Tibial artery (tissue), 4 donors: ENCODE measurements at regions not wholly inside any gene's neighbourhood (a gene's known extent, or its start where the extent isn't known, plus 50 kb on each side); places are given as distances from the start of the nearest gene placed in this dataset.

ENCODE experiments used
- DNase-seq, 2 donors: peaks; one replicate each; pipeline ENCODE4 v3.0.0-alpha.2; 2019
- H3K27ac ChIP-seq, 2 donors: fragments of 200-600 bp; sonication (generic) in 1 of 2; 1 replicate in 1 of 2; 2 replicates in 1 of 2; pipeline ENCODE4 v1.5.1; 2018 to 2019; ENCODE audit warnings: mild to moderate bottlenecking in 1 of 2
- H3K27me3 ChIP-seq, 2 donors: fragments of 200-600 bp; sonication (generic) in 1 of 2; one replicate each; pipeline versions ENCODE4 v1.5.1 to v1.6.0; 2016 to 2019
- H3K36me3 ChIP-seq, 3 donors: fragments of 200-600 bp; sonication (generic) in 2 of 3; one replicate each; pipeline ENCODE4 v1.5.1; 2016 to 2019; ENCODE audit warnings: mild to moderate bottlenecking in 2 of 3
- H3K4me1 ChIP-seq, 4 donors: fragments of 200-600 bp; sonication (generic) in 2 of 4; 1 replicate in 3 of 4; 2 replicates in 1 of 4; pipeline ENCODE4 v1.5.1; 2016 to 2019
- H3K4me3 ChIP-seq, 2 donors: fragments of 200-600 bp; sonication (generic) in 1 of 2; 1 replicate in 1 of 2; 2 replicates in 1 of 2; pipeline ENCODE4 v1.5.1; 2018 to 2019; ENCODE audit warnings: mild to moderate bottlenecking in 2 of 2
- H3K9me3 ChIP-seq, 3 donors: fragments of 200-600 bp; sonication (generic) in 1 of 3; one replicate each; pipeline ENCODE4 v1.5.1; 2016 to 2019
- CTCF ChIP-seq, 2 experiments: fragments of 200-600 bp in 1 of 2; fragments of 450-650 bp in 1 of 2; IDR thresholded peaks; one replicate each; pipeline ENCODE4 v1.5.1; 2017 to 2019; ENCODE audit warnings: antibody characterized with exemption in 2 of 2, mild to moderate bottlenecking in 1 of 2, moderate library complexity in 1 of 2
- intact Hi-C: fragments of 100-400 bp; cut with DNase I; formaldehyde crosslinking; loops from one replicate; pipeline ENCODE4 v1.15.0; 2023; ENCODE audit warnings: low total_unique reads

GRCh38 chr11:44408711-44409470 lies 99.0 kb upstream of the ALX4 start:
- no peaks in the 10 kb centered on the region for H3K9me3 ChIP-seq
- no peaks in the 10 kb centered on the region for H3K36me3 ChIP-seq
- no peak overlapping the region for H3K27ac ChIP-seq
- intact Hi-C loops, result no loop called here
- H3K4me1 ChIP-seq, result no peaks in the 10 kb centered on the region
- DNase-seq, result no peak
- no peak for TF ChIP-seq CTCF (IDR thresholded peaks at IDR 0.05)
- peaks cover 0 to 35% of the 10 kb centered on the region in 2 donors for H3K27me3 ChIP-seq
- no peak overlapping the region for H3K4me3 ChIP-seq

- peaks cover 0 to 33% of the 10 kb centered on the region in 2 donors for H3K27me3 ChIP-seq
- no peak overlapping the region for H3K4me3 ChIP-seq
- H3K9me3 ChIP-seq, result no peaks in the 10 kb centered on the region
- TF ChIP-seq CTCF (IDR thresholded peaks at IDR 0.05), result no peak
- DNase-seq, result no peak
- no peaks in the 10 kb centered on the region for H3K4me1 ChIP-seq
- no peak overlapping the region for H3K27ac ChIP-seq
- intact Hi-C loops, result no loop called here
- H3K36me3 ChIP-seq, result no peaks in the 10 kb centered on the region
These were observed 99.8 kb upstream of the ALX4 start for GRCh38 chr11:44409558-44410236.

DNA sequence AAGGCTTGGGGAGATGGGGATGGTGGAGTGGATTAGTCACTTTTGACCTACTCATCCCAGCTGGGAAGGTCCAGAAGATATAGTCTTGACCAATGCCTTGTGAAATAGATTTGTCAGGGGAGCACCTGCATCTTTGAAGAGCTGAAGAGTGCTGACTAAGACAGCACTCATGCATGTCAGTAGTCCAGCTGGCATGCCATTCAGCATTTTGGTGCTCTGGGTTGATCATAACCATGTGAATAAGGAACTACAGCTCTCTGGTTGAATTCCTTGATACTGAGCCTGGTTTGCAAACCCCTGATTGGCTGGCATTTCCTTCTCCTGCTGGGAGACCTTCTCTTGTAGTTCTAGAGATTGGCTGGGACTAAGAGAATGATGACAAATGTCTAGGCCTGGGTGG lies 106.8 kb upstream of the ALX4 start:
- no peak for TF ChIP-seq CTCF (IDR thresholded peaks at IDR 0.05)
- no peaks in the 10 kb centered on the region for H3K9me3 ChIP-seq
- peaks cover 0 to 11% of the 10 kb centered on the region in 2 donors for H3K27me3 ChIP-seq
- H3K36me3 ChIP-seq, result no peaks in the 10 kb centered on the region
- no peaks in the 10 kb centered on the region for H3K4me1 ChIP-seq
- no peak overlapping the region for H3K27ac ChIP-seq
- DNase-seq, result no peak
- no peak overlapping the region for H3K4me3 ChIP-seq
- intact Hi-C loops, result no loop called here

DNA sequence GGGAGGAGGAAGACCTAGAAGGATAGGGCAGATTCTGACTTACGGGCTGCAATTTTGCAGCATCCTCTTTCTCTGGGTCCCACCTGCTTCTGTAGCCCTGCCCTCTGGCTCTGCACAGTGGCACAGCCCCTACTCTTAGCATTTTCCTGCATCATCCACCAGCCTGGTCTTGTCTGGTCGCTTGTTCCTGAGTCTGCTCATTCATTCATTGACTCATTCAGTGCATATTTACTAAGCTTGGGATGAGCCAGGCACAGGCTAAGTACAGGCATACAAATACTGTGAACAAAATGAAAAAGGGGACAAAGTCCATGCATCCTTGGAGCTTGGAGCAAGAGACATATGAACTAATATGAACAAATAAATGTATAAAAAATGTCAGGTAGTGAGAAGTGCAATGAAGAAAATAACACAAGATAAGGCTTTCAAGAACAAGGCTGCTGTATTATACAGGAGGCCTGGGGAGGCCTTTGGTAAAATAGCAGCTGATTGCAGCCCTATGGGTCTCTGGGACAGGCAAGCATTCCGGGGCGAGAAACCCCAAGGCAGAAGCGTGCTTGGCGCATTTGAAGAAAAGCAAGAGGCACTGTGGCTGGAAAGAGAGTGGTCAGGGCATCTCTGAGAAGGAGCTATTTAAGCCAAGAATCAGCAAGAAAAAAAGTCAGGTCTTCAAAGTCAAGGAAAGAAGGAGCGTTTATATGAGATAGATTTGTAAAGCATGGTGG lies 108.0 kb upstream of the ALX4 start:
- TF ChIP-seq CTCF (IDR thresholded peaks at IDR 0.05), result no peak
- no peaks in the 10 kb centered on the region for H3K4me1 ChIP-seq
- DNase-seq, result no peak

DNA sequence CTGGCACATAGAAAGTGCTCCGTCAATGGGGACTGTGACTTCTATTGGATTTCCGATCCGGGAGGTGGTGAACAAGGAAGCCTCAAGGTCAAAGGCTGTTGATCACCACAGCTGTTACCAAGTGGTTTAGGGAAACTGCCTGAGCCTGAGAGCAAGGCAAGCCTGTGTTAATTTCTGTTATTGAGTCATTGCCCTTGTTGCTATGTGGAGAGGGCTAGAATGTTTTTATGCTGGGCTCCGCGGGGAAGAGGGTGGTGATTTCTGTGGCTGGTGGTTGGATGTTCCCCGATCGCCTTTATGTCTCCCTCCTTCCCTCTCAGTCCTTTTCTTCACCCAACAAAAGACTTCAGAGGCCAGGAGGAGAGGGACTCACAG lies 108.5 kb upstream of the ALX4 start:
- H3K27me3 ChIP-seq, result peaks cover 0 to 27% of the 10 kb centered on the region in 2 donors
- no peak for TF ChIP-seq CTCF (IDR thresholded peaks at IDR 0.05)
- no peaks in the 10 kb centered on the region for H3K4me1 ChIP-seq
- no peaks in the 10 kb centered on the region for H3K9me3 ChIP-seq
- no peak for DNase-seq
- intact Hi-C loops, result no loop called here
- H3K27ac ChIP-seq, result no peak overlapping the region
- no peaks in the 10 kb centered on the region for H3K36me3 ChIP-seq
- H3K4me3 ChIP-seq, result no peak overlapping the region

More for the DNA sequence above, 108.0 kb upstream of the ALX4 start:
- intact Hi-C loops, result no loop called here
- Histone ChIP-seq H3K27me3 (peaks cover 0 to 22% of the 10 kb centered on the region in 2 donors), H3K9me3 (no peaks in the 10 kb centered on the region), H3K27ac (no peak overlapping the region), H3K36me3 (no peaks in the 10 kb centered on the region), H3K4me3 (no peak overlapping the region)
